PC-9 (cell line): ENCODE measurements at regions not wholly inside any gene's neighbourhood (a gene's known extent, or its start where the extent isn't known, plus 50 kb on each side); places are given as distances from the start of the nearest gene placed in this dataset.

ENCODE experiments used
- BruUV-seq: library from RNA; stranded (reverse); fragments of 400-500 nt; replicated peaks from 2 replicates; lab custom pipeline; 2021; lab: Mats Ljungman, UMichigan
- CTCF ChIA-PET: fragments of 300-600 bp; sonication (Branson Sonifier 250); formaldehyde crosslinking; loops from one replicate; lab custom pipeline; 2022; ENCODE audit warnings: antibody characterized with exemption; lab: Charles Lee
- POLR2A ChIA-PET: fragments of 300-600 bp; sonication (Branson Sonifier 250); formaldehyde crosslinking; loops from one replicate; lab custom pipeline; 2022; ENCODE audit warnings: antibody characterized with exemption; ENCODE audit not compliant: unreplicated experiment; lab: Charles Lee
- DNase-seq, 2 experiments: peaks; one replicate each; pipeline versions ENCODE4 v3.0.0 to v3.0.0-alpha.2; 2015 to 2022; ENCODE audit warnings: mixed read lengths in 1 of 2
- H2AFZ ChIP-seq: fragments of 200-600 bp; sonication (generic); 2 replicates; pipeline ENCODE4 v1.8.1; 2017; ENCODE audit warnings: antibody characterized with exemption
- H3F3A ChIP-seq: fragments of 200-600 bp; sonication (generic); 2 replicates; pipeline ENCODE4 v1.8.1; 2017; ENCODE audit warnings: antibody characterized with exemption, mild to moderate bottlenecking, low read depth; ENCODE audit not compliant: insufficient read depth
- H3K27ac ChIP-seq: fragments of 200-600 bp; sonication (generic); 2 replicates; pipeline ENCODE4 v1.6.1; 2016; ENCODE audit warnings: mixed run types
- H3K27me3 ChIP-seq: fragments of 200-600 bp; sonication (generic); 2 replicates; pipeline ENCODE4 v1.6.1; 2016; ENCODE audit warnings: low read depth, mixed run types; ENCODE audit not compliant: insufficient read depth
- H3K36me3 ChIP-seq: fragments of 200-600 bp; sonication (generic); 2 replicates; pipeline ENCODE4 v1.6.1; 2016; ENCODE audit warnings: low read depth, mixed run types
- H3K4me1 ChIP-seq: fragments of 200-600 bp; sonication (generic); replicated peaks from 2 replicates; pipeline ENCODE4 v1.6.1; 2016; ENCODE audit warnings: mixed run types; ENCODE audit not compliant: insufficient read depth
- H3K4me2 ChIP-seq: fragments of 200-600 bp; sonication (generic); 2 replicates; pipeline ENCODE4 v1.6.1; 2017; ENCODE audit warnings: mixed run types
- H3K4me3 ChIP-seq: fragments of 200-600 bp; sonication (generic); 2 replicates; pipeline ENCODE4 v1.6.1; 2016; ENCODE audit warnings: mixed run types
- H3K79me2 ChIP-seq: fragments of 200-600 bp; sonication (generic); 2 replicates; pipeline ENCODE4 v1.6.1; 2017; ENCODE audit warnings: low read depth, mixed run types
- H3K9me2 ChIP-seq: fragments of 200-600 bp; sonication (generic); 2 replicates; pipeline ENCODE4 v1.8.1; 2017; ENCODE audit warnings: mild to moderate bottlenecking; ENCODE audit not compliant: insufficient read depth
- H3K9me3 ChIP-seq: fragments of 200-600 bp; sonication (generic); 2 replicates; pipeline ENCODE4 v1.8.1; 2016; ENCODE audit warnings: low read depth; ENCODE audit not compliant: insufficient read depth
- H4K20me1 ChIP-seq: fragments of 200-600 bp; sonication (generic); 2 replicates; pipeline ENCODE4 v1.8.1; 2017; ENCODE audit not compliant: insufficient read depth
- CTCF ChIP-seq: fragments of 200-600 bp; sonication (generic); conservative IDR thresholded peaks from 2 replicates; pipeline ENCODE4 v1.6.1; 2017; ENCODE audit warnings: mixed run types, antibody characterized with exemption, mild to moderate bottlenecking, moderate library complexity
- EZH2 ChIP-seq: fragments of 200-600 bp; sonication (generic); IDR thresholded peaks from 2 replicates; pipeline ENCODE4 v1.8.0; 2017; ENCODE audit warnings: antibody characterized with exemption, low read depth
- intact Hi-C: fragments of 100-400 bp; cut with micrococcal nuclease; formaldehyde crosslinking; loops from one replicate; pipeline ENCODE4 v1.10.0; 2022; ENCODE audit not compliant: unreplicated experiment

GRCh38 chr18:30387401-30387800, 655.1 kb downstream of the DSC3 start:
- no peaks in the 10 kb centered on the region for H3K27me3 ChIP-seq

GRCh38 chr18:30386624-30387023, 655.9 kb downstream of the DSC3 start:
- no peaks in the 10 kb centered on the region for H3K9me2 ChIP-seq
- no peak for DNase-seq
- no peaks in the 10 kb centered on the region for H3K4me1 ChIP-seq
- H3F3A ChIP-seq, result no peaks in the 10 kb centered on the region
- ChIA-PET POLR2A (interaction anchor here (0.6 to 0.7 kb wide), 2 partner anchors 340 to 424 kb away, joined by 3 to 4 read pairs; no protein-coding TSS in a partner anchor), CTCF (no interaction called here)
- H3K36me3 ChIP-seq, result no peaks in the 10 kb centered on the region
- H3K4me3 ChIP-seq, result no peak overlapping the region
- no peaks in the 10 kb centered on the region for H4K20me1 ChIP-seq
- no peaks in the 10 kb centered on the region for H3K27me3 ChIP-seq
- H2AFZ ChIP-seq, result no peak overlapping the region
- BruUV-seq, result no TSS peak
- no peak for TF ChIP-seq EZH2
- TF ChIP-seq CTCF, result no peak
- H3K79me2 ChIP-seq, result no peaks in the 10 kb centered on the region
- intact Hi-C loops, result no loop called here
- H3K4me2 ChIP-seq, result no peak overlapping the region
- H3K27ac ChIP-seq, result no peak overlapping the region
- H3K9me3 ChIP-seq, result no peaks in the 10 kb centered on the region

More at GRCh38 chr18:30387401-30387800, 655.1 kb downstream of the DSC3 start:
- Histone ChIP-seq H3K4me1 (no peaks in the 10 kb centered on the region), H3K9me2 (no peaks in the 10 kb centered on the region), H3K9me3 (no peaks in the 10 kb centered on the region), H3K36me3 (no peaks in the 10 kb centered on the region), H3K4me3 (no peak overlapping the region), H3K27ac (no peak overlapping the region), H2AFZ (no peak overlapping the region), H3K4me2 (no peak overlapping the region), H3F3A (no peaks in the 10 kb centered on the region), H3K79me2 (no peaks in the 10 kb centered on the region), H4K20me1 (no peaks in the 10 kb centered on the region)
- TF ChIP-seq CTCF, result no peak
- no peak for TF ChIP-seq EZH2
- ChIA-PET CTCF (no interaction called here), POLR2A (no interaction called here)
- intact Hi-C loops, result no loop called here
- no peak for DNase-seq
- no TSS peak for BruUV-seq

- Histone ChIP-seq H3K4me3 (no peak overlapping the region), H3K4me1 (no peaks in the 10 kb centered on the region), H3K36me3 (no peaks in the 10 kb centered on the region), H4K20me1 (no peaks in the 10 kb centered on the region), H3K9me3 (no peaks in the 10 kb centered on the region), H3F3A (no peaks in the 10 kb centered on the region), H3K27me3 (no peaks in the 10 kb centered on the region), H3K79me2 (no peaks in the 10 kb centered on the region), H2AFZ (no peak overlapping the region), H3K4me2 (no peak overlapping the region), H3K27ac (no peak overlapping the region), H3K9me2 (no peaks in the 10 kb centered on the region)
- ChIA-PET CTCF (no interaction called here), POLR2A (interaction anchor here (0.7 kb wide), 1 partner anchor 423 kb away, joined by 4 read pairs; no protein-coding TSS in a partner anchor)
- intact Hi-C loops, result no loop called here
- DNase-seq, result no peak
- BruUV-seq, result no TSS peak
- no peak for TF ChIP-seq CTCF
- no peak for TF ChIP-seq EZH2
Measured at GRCh38 chr18:30385684-30386083, 656.9 kb downstream of the DSC3 start.
